ENCODE measurements at regions not wholly inside any gene's neighbourhood (a gene's known extent, or its start where the extent isn't known, plus 50 kb on each side); places are given as distances from the start of the nearest gene placed in this dataset.

- TF ChIP-seq CTCF (IDR thresholded peaks at IDR 0.05): no peak
- no peak for TF ChIP-seq ATF2 (CRISPR knock-in tag; IDR thresholded peaks at IDR 0.05; ENCODE audit: borderline replicate concordance, low read depth)
- no peak for TF ChIP-seq NR1H2 (CRISPR knock-in tag; IDR thresholded peaks at IDR 0.05)
- no peak for TF ChIP-seq E2F5 (CRISPR knock-in tag; IDR thresholded peaks at IDR 0.05)
- no peak for TF ChIP-seq MLX (CRISPR knock-in tag; IDR thresholded peaks at IDR 0.05)
- no peak for TF ChIP-seq CREB1 (CRISPR knock-in tag; IDR thresholded peaks at IDR 0.05)
- no peak for TF ChIP-seq TEAD4 (CRISPR knock-in tag; IDR thresholded peaks at IDR 0.05)
- no peak for TF ChIP-seq ATF3 (CRISPR knock-in tag; conservative IDR thresholded peaks at IDR 0.05)
- no peak for TF ChIP-seq GABPB1 (CRISPR knock-in tag; IDR thresholded peaks at IDR 0.05)
- TF ChIP-seq HMGXB4 (CRISPR knock-in tag; IDR thresholded peaks at IDR 0.05): no peak
Observed at GRCh38 chr12:63020269-63020668, 85.3 kb upstream of the PPM1H start.
